K562 (cell line): ENCODE measurements at regions not wholly inside any gene's neighbourhood (a gene's known extent, or its start where the extent isn't known, plus 50 kb on each side); places are given as distances from the start of the nearest gene placed in this dataset.

Source experiments
- EGR1 ChIP-seq: fragments of 450-650 bp; conservative IDR thresholded peaks from 2 replicates; pipeline ENCODE4 v1.6.1; 2017; ENCODE audit warnings: mild to moderate bottlenecking
- ETV1 ChIP-seq: fragments of 450-650 bp; conservative IDR thresholded peaks from 2 replicates; pipeline ENCODE4 v1.6.1; 2016; ENCODE audit warnings: missing genetic modification characterization, control low read depth, low read depth, missing compliant biosample characterization
- EZH2 ChIP-seq: IDR thresholded peaks from 2 replicates; pipeline ENCODE4 v1.6.1; 2012; ENCODE audit warnings: low read depth, mild to moderate bottlenecking, inconsistent platforms, low read length, borderline replicate concordance
- FOXM1 ChIP-seq, 2 experiments: fragments of 450-650 bp in 1 of 2; sonication (generic) in 1 of 2; formaldehyde crosslinking in 1 of 2; IDR thresholded peaks; 2 replicates each; pipeline versions ENCODE4 v1.6.1 to v1.9.0; 2017 to 2022; ENCODE audit warnings: low read depth in 2 of 2, mild to moderate bottlenecking in 2 of 2, missing genetic modification reagents in 1 of 2, moderate library complexity in 1 of 2
- RERE ChIP-seq: sonication (generic); formaldehyde crosslinking; IDR thresholded peaks from 2 replicates; pipeline ENCODE4 v1.8.0; 2023; ENCODE audit warnings: missing genetic modification reagents, mild to moderate bottlenecking, borderline replicate concordance
- SAFB ChIP-seq: fragments of 200-400 bp; formaldehyde crosslinking; IDR thresholded peaks from 2 replicates; pipeline ENCODE4 v1.6.1; 2017; ENCODE audit warnings: low read depth, low read length, borderline replicate concordance
- SMARCA5 ChIP-seq: fragments of 450-650 bp; IDR thresholded peaks from 2 replicates; pipeline ENCODE4 v1.6.1; 2016
- ZNF79 ChIP-seq: fragments of 250-450 bp; sonication (Bioruptor Pico); IDR thresholded peaks from 2 replicates; pipeline ENCODE4 v1.4.0; 2020; ENCODE audit warnings: low read depth, mild to moderate bottlenecking, moderate library complexity
- TF ChIP-seq, protein P1 (sequence below), 2 experiments: IDR thresholded peaks; 2 replicates each; pipeline ENCODE4 v1.6.1; 2012; ENCODE audit warnings: improper control_type of control experiment in 2 of 2, low read depth in 2 of 2, low read length in 2 of 2, borderline replicate concordance in 1 of 2
- TF ChIP-seq, protein P2 (sequence below): fragments of 450-650 bp; IDR thresholded peaks from 2 replicates; pipeline ENCODE4 v1.7.0; 2016; ENCODE audit warnings: borderline replicate concordance

DNA sequence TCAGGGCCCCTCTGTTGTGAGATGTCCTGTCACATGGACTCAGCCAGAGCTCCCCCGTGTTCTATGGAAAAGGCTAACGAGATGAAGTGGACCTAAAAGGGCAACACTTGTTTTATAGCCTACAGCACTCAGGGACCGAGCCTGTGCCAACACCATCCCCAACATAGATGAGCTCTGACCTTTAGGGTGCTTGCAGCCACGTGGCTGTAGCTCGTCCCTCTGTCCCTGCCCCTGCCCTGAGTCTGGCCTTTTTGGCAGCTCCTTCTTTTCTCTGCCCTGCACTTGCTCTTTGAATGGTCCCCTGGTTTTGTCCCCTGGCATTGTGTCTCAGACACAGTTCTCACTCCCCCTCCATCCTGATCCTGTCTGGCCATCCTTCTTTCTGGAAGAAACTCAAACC, 81.2 kb upstream of the GDF10 start (continued):
- no peak for TF ChIP-seq RERE (CRISPR knock-in tag)
- TF ChIP-seq ETV1 (tag), result no peak
- no peak for TF ChIP-seq EZH2
- no peak for TF ChIP-seq SAFB
- TF ChIP-seq, protein P1, sequence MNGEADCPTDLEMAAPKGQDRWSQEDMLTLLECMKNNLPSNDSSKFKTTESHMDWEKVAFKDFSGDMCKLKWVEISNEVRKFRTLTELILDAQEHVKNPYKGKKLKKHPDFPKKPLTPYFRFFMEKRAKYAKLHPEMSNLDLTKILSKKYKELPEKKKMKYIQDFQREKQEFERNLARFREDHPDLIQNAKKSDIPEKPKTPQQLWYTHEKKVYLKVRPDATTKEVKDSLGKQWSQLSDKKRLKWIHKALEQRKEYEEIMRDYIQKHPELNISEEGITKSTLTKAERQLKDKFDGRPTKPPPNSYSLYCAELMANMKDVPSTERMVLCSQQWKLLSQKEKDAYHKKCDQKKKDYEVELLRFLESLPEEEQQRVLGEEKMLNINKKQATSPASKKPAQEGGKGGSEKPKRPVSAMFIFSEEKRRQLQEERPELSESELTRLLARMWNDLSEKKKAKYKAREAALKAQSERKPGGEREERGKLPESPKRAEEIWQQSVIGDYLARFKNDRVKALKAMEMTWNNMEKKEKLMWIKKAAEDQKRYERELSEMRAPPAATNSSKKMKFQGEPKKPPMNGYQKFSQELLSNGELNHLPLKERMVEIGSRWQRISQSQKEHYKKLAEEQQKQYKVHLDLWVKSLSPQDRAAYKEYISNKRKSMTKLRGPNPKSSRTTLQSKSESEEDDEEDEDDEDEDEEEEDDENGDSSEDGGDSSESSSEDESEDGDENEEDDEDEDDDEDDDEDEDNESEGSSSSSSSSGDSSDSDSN (IDR thresholded peaks at IDR 0.05; ENCODE audit: borderline replicate concordance in 1 of 2, low read depth in 2 of 2, low read length in 2 of 2), result no peak
- TF ChIP-seq SMARCA5, result no peak
- TF ChIP-seq FOXM1 (IDR thresholded peaks at IDR 0.05; ENCODE audit: low read depth), result no peak
- no peak for TF ChIP-seq FOXM1 (CRISPR knock-in tag; IDR thresholded peaks at IDR 0.05; ENCODE audit: low read depth)
- TF ChIP-seq, protein P2, sequence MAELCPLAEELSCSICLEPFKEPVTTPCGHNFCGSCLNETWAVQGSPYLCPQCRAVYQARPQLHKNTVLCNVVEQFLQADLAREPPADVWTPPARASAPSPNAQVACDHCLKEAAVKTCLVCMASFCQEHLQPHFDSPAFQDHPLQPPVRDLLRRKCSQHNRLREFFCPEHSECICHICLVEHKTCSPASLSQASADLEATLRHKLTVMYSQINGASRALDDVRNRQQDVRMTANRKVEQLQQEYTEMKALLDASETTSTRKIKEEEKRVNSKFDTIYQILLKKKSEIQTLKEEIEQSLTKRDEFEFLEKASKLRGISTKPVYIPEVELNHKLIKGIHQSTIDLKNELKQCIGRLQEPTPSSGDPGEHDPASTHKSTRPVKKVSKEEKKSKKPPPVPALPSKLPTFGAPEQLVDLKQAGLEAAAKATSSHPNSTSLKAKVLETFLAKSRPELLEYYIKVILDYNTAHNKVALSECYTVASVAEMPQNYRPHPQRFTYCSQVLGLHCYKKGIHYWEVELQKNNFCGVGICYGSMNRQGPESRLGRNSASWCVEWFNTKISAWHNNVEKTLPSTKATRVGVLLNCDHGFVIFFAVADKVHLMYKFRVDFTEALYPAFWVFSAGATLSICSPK, result no peak
- TF ChIP-seq ZNF79 (CRISPR knock-in tag), result no peak
- no peak for TF ChIP-seq EGR1
